Activated B cell treated with CpG ODN at 0.5 μM for 24 hours (primary cell): ENCODE measurements at regions not wholly inside any gene's neighbourhood (a gene's known extent, or its start where the extent isn't known, plus 50 kb on each side); places are given as distances from the start of the nearest gene placed in this dataset.

Experiments
- ATAC-seq: fragments of 200-7000 bp; cut with Tn5 transposase; one replicate; pipeline ENCODE4 v1.10.0; 2021; ENCODE audit warnings: low read depth, mild to moderate bottlenecking, moderate library complexity
- CTCF ChIA-PET: fragments of 350-600 bp; sonication (Branson Sonifier 250); formaldehyde crosslinking; loops from one replicate; lab custom pipeline; 2021; ENCODE audit warnings: antibody characterized with exemption; lab: Charles Lee
- POLR2A ChIA-PET: fragments of 350-600 bp; sonication (Branson Sonifier 250); formaldehyde crosslinking; loops from one replicate; lab custom pipeline; 2021; ENCODE audit warnings: antibody characterized with exemption; lab: Charles Lee
- DNase-seq: peaks from one replicate; pipeline ENCODE4 v3.0.0; 2022
- H3K27ac Mint-ChIP-seq: one replicate; pipeline ENCODE4 v1.8.0; 2020; ENCODE audit warnings: mixed read lengths
- H3K27me3 Mint-ChIP-seq: one replicate; pipeline ENCODE4 v1.8.0; 2021; ENCODE audit warnings: mixed read lengths
- H3K36me3 Mint-ChIP-seq: one replicate; pipeline ENCODE4 v1.8.0; 2021; ENCODE audit warnings: low read depth, mixed read lengths
- H3K4me1 Mint-ChIP-seq: one replicate; pipeline ENCODE4 v1.8.0; 2021; ENCODE audit warnings: mixed read lengths
- H3K4me3 Mint-ChIP-seq: one replicate; pipeline ENCODE4 v1.8.0; 2020; ENCODE audit warnings: mild to moderate bottlenecking, mixed read lengths
- H3K9me3 Mint-ChIP-seq: one replicate; pipeline ENCODE4 v1.8.0; 2020; ENCODE audit warnings: mixed read lengths
- intact Hi-C: fragments of 100-400 bp; cut with micrococcal nuclease; formaldehyde crosslinking; loops from one replicate; pipeline ENCODE4 v1.15.1; 2024
- TF ChIP-seq, protein P1 (sequence below): fragments of 200-600 bp; IDR thresholded peaks from one replicate; pipeline ENCODE4 v1.8.0; 2022; ENCODE audit warnings: antibody characterized with exemption, mild to moderate bottlenecking

GRCh38 chr4:66108898-66109297 lies 438.6 kb upstream of the EPHA5 start:
- Mint-ChIP-seq H3K4me1 (no peaks in the 10 kb centered on the region), H3K4me3 (no peak overlapping the region), H3K27me3 (no peaks in the 10 kb centered on the region), H3K27ac (no peak overlapping the region), H3K36me3 (no peaks in the 10 kb centered on the region), H3K9me3 (peaks cover 4% of the 10 kb centered on the region)
- DNase-seq (no peak), ATAC-seq (no peak)
- TF ChIP-seq, protein P1, sequence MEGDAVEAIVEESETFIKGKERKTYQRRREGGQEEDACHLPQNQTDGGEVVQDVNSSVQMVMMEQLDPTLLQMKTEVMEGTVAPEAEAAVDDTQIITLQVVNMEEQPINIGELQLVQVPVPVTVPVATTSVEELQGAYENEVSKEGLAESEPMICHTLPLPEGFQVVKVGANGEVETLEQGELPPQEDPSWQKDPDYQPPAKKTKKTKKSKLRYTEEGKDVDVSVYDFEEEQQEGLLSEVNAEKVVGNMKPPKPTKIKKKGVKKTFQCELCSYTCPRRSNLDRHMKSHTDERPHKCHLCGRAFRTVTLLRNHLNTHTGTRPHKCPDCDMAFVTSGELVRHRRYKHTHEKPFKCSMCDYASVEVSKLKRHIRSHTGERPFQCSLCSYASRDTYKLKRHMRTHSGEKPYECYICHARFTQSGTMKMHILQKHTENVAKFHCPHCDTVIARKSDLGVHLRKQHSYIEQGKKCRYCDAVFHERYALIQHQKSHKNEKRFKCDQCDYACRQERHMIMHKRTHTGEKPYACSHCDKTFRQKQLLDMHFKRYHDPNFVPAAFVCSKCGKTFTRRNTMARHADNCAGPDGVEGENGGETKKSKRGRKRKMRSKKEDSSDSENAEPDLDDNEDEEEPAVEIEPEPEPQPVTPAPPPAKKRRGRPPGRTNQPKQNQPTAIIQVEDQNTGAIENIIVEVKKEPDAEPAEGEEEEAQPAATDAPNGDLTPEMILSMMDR = no peak
- ChIA-PET CTCF (no interaction called here), POLR2A (no interaction called here)
- intact Hi-C loops = no loop called here

- Mint-ChIP-seq H3K9me3 (peaks cover 8% of the 10 kb centered on the region), H3K4me3 (no peak overlapping the region), H3K4me1 (no peaks in the 10 kb centered on the region), H3K27me3 (no peaks in the 10 kb centered on the region), H3K36me3 (no peaks in the 10 kb centered on the region), H3K27ac (no peak overlapping the region)
- POLR2A ChIA-PET = no interaction called here
- intact Hi-C loops = no loop called here
- no peak for ATAC-seq
- DNase-seq = no peak
- TF ChIP-seq, protein P1 = no peak
- CTCF ChIA-PET = no interaction called here
These were observed 426.9 kb upstream of the EPHA5 start for GRCh38 chr4:66097218-66097617.

- Mint-ChIP-seq H3K4me3 (no peak overlapping the region), H3K27ac (no peak overlapping the region), H3K27me3 (no peaks in the 10 kb centered on the region), H3K9me3 (peaks cover 8% of the 10 kb centered on the region), H3K4me1 (no peaks in the 10 kb centered on the region), H3K36me3 (no peaks in the 10 kb centered on the region)
- no peak for DNase-seq
- CTCF ChIA-PET = no interaction called here
- intact Hi-C loops = no loop called here
- ATAC-seq = no peak
- POLR2A ChIA-PET = no interaction called here
- TF ChIP-seq, protein P1 = no peak
These were observed 424.8 kb upstream of the EPHA5 start for GRCh38 chr4:66095065-66095464.

DNA sequence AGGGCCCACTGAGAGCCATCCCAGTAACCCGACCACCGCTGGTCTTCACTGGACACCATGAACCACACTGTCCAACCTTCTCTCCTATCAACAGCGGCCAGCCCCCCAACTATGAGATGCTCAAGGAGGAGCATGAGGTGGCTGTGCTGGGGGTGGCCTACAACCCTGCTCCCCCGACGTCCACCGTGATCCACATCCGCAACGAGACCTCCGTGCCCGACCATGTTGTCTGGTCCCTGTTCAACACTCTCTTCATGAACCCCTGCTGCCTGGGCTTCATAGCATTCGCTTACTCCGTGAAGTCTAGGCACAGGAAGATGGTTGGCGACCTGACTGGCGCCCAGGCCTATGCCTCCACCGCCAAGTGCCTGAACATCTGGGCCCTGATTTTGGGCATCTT lies 423.8 kb upstream of the EPHA5 start:
- no peaks in the 10 kb centered on the region for H3K36me3 Mint-ChIP-seq
- ATAC-seq (no peak), DNase-seq (no peak)
- H3K27ac Mint-ChIP-seq = no peak overlapping the region
- ChIA-PET CTCF (no interaction called here), POLR2A (no interaction called here)
- H3K27me3 Mint-ChIP-seq = no peaks in the 10 kb centered on the region
- intact Hi-C loops = no loop called here
- peaks cover 8% of the 10 kb centered on the region for H3K9me3 Mint-ChIP-seq
- H3K4me3 Mint-ChIP-seq = no peak overlapping the region
- no peaks in the 10 kb centered on the region for H3K4me1 Mint-ChIP-seq
- TF ChIP-seq, protein P1 = no peak

GRCh38 chr4:66091786-66092185 lies 421.5 kb upstream of the EPHA5 start:
- ChIA-PET CTCF (no interaction called here), POLR2A (no interaction called here)
- H3K4me3 Mint-ChIP-seq = no peak overlapping the region
- H3K27me3 Mint-ChIP-seq = no peaks in the 10 kb centered on the region
- no peak for ATAC-seq
- no peaks in the 10 kb centered on the region for H3K36me3 Mint-ChIP-seq
- TF ChIP-seq, protein P1 = no peak
- H3K4me1 Mint-ChIP-seq = no peaks in the 10 kb centered on the region
- no peak for DNase-seq
- intact Hi-C loops = no loop called here
- no peak overlapping the region for H3K27ac Mint-ChIP-seq
- peaks cover 8% of the 10 kb centered on the region for H3K9me3 Mint-ChIP-seq
